Breast epithelium (tissue), 4 donors: ENCODE measurements at regions not wholly inside any gene's neighbourhood (a gene's known extent, or its start where the extent isn't known, plus 50 kb on each side); places are given as distances from the start of the nearest gene placed in this dataset.

Experiments
- DNase-seq, 2 donors: peaks; one replicate each; pipeline ENCODE4 v3.0.0-alpha.2; 2019; ENCODE audit warnings: low spot score in 2 of 2
- H3K27ac ChIP-seq, 2 donors: fragments of 200-600 bp; sonication (generic) in 1 of 2; one replicate each; pipeline ENCODE4 v1.5.1; 2016 to 2019; ENCODE audit warnings: mild to moderate bottlenecking in 1 of 2
- H3K27me3 ChIP-seq, 2 donors: fragments of 200-600 bp; sonication (generic) in 1 of 2; one replicate each; pipeline versions ENCODE4 v1.5.1 to v1.6.0; 2017 to 2019; ENCODE audit warnings: control low read depth in 1 of 2, mild to moderate bottlenecking in 1 of 2
- H3K36me3 ChIP-seq: fragments of 200-600 bp; one replicate; pipeline ENCODE4 v1.5.1; 2019
- H3K4me1 ChIP-seq, 2 donors: fragments of 200-600 bp; sonication (generic); one replicate each; pipeline ENCODE4 v1.5.1; 2016 to 2019; ENCODE audit warnings: control low read depth in 1 of 2
- H3K4me3 ChIP-seq, 3 donors: fragments of 200-600 bp; sonication (generic); 1 replicate in 2 of 3; 2 replicates in 1 of 3; pipeline ENCODE4 v1.5.1; 2016 to 2019; ENCODE audit warnings: mild to moderate bottlenecking in 3 of 3, moderate library complexity in 2 of 3
- H3K9me3 ChIP-seq, 2 donors: fragments of 200-600 bp; sonication (generic) in 1 of 2; one replicate each; pipeline ENCODE4 v1.5.1; 2016 to 2019; ENCODE audit warnings: control low read depth in 1 of 2
- CTCF ChIP-seq, 3 donors: fragments of 450-650 bp; IDR thresholded peaks; one replicate each; pipeline ENCODE4 v1.5.1; 2016 to 2017; ENCODE audit warnings: antibody characterized with exemption in 3 of 3, mild to moderate bottlenecking in 3 of 3, moderate library complexity in 3 of 3
- POLR2A ChIP-seq: fragments of 450-650 bp; IDR thresholded peaks from one replicate; pipeline ENCODE4 v1.6.1; 2016; ENCODE audit warnings: antibody characterized with exemption, mild to moderate bottlenecking, moderate library complexity
- POLR2AphosphoS5 ChIP-seq, 3 donors: sonication (generic); formaldehyde crosslinking; IDR thresholded peaks; one replicate each; pipeline ENCODE4 v1.6.1; 2017; ENCODE audit warnings: antibody characterized with exemption in 3 of 3
- intact Hi-C: fragments of 100-400 bp; cut with DNase I; formaldehyde crosslinking; loops from one replicate; pipeline ENCODE4 v1.15.1; 2023; ENCODE audit warnings: low total_unique reads

DNA sequence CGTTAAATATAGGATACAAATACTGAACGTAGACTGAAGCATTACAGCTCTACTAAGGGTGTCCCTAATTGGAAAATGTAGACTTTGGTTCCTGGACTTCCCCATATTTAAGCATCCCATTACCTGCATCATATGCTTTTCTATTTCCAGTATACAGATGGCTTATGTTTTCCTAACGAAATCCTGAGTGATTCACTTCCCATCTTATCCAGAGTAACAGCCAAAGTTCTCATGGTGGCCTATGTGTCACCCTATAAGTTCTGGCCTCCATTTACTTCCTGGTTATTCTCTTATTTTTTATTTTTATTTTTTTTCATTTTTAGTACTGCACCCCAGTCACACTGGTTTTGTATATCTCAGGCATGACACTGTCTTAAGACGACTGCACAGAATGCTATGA is 552.3 kb downstream of the PRDM9 start:
- TF ChIP-seq CTCF (IDR thresholded peaks at IDR 0.05) (no peak), POLR2A (no peak), POLR2AphosphoS5 (IDR thresholded peaks at IDR 0.05) (no peak)
- Histone ChIP-seq H3K27me3 (no peaks in the 10 kb centered on the region), H3K4me1 (no peaks in the 10 kb centered on the region), H3K27ac (no peak overlapping the region), H3K36me3 (no peaks in the 10 kb centered on the region), H3K4me3 (no peak overlapping the region), H3K9me3 (peaks cover 0 to 7% of the 10 kb centered on the region in 2 donors)
- no peak for DNase-seq
- intact Hi-C loops, result no loop called here

DNA sequence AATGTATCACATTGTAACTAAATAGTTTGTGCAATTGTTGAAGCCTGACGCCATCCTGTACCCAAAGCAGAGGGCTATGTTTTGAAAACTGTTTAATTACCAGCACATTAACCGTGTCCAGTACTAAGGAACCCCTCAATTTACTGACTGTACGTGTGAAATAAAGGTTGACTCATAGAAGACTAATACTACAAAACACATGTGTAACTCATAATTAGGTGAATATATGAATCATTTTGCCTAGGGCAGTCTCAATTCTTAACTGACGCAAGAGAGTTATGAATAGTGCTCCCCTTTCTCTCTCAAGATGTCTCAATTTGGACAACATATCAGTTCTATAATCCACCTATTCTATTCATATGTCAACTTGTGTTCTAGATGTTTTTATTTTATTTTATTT is 558.4 kb downstream of the PRDM9 start:
- TF ChIP-seq POLR2AphosphoS5 (IDR thresholded peaks at IDR 0.05), result no peak
- no peak for TF ChIP-seq POLR2A
- TF ChIP-seq CTCF (IDR thresholded peaks at IDR 0.05), result no peak
- intact Hi-C loops, result no loop called here
- no peak for DNase-seq
- H3K36me3 ChIP-seq, result no peaks in the 10 kb centered on the region
- no peak overlapping the region for H3K4me3 ChIP-seq
- no peaks in the 10 kb centered on the region for H3K4me1 ChIP-seq
- H3K9me3 ChIP-seq, result no peaks in the 10 kb centered on the region
- no peaks in the 10 kb centered on the region for H3K27me3 ChIP-seq
- H3K27ac ChIP-seq, result no peak overlapping the region

GRCh38 chr5:24067208-24067607 is 559.8 kb downstream of the PRDM9 start:
- Histone ChIP-seq H3K27ac (no peak overlapping the region), H3K27me3 (no peaks in the 10 kb centered on the region), H3K36me3 (no peaks in the 10 kb centered on the region), H3K9me3 (no peaks in the 10 kb centered on the region), H3K4me3 (no peak overlapping the region), H3K4me1 (no peaks in the 10 kb centered on the region)
- TF ChIP-seq POLR2A, result no peak
- TF ChIP-seq CTCF (IDR thresholded peaks at IDR 0.05), result no peak
- no peak for TF ChIP-seq POLR2AphosphoS5 (IDR thresholded peaks at IDR 0.05)
- intact Hi-C loops, result no loop called here
- no peak for DNase-seq

DNA sequence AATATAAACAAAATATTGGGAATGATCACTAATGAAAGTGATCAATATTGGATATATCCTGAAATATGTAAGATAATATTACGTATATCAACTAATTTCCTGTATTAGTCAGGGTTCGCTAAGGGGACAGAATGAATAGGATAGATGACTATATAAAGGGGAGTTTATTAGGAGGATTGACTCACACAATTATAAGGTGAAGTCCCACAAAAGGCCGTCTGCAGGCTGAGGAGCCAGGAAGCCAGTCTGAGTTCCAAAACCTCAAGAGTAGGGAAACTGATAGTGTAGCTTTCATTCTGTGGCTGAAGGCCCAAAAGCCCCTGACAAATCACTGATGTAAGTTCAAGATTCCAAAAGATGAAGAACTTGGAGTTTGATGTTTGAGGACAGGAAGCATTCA is 561.1 kb downstream of the PRDM9 start:
- H3K27me3 ChIP-seq, result no peaks in the 10 kb centered on the region

GRCh38 chr5:24073107-24073506 is 565.7 kb downstream of the PRDM9 start:
- no peaks in the 10 kb centered on the region for H3K27me3 ChIP-seq
- no peak for DNase-seq
- H3K27ac ChIP-seq, result no peak overlapping the region
- intact Hi-C loops, result no loop called here
- H3K9me3 ChIP-seq, result no peaks in the 10 kb centered on the region
- H3K36me3 ChIP-seq, result no peaks in the 10 kb centered on the region
- TF ChIP-seq POLR2A, result no peak
- no peak for TF ChIP-seq POLR2AphosphoS5 (IDR thresholded peaks at IDR 0.05)
- TF ChIP-seq CTCF (IDR thresholded peaks at IDR 0.05), result no peak
- no peaks in the 10 kb centered on the region for H3K4me1 ChIP-seq
- no peak overlapping the region for H3K4me3 ChIP-seq

More for the DNA sequence above, 561.1 kb downstream of the PRDM9 start:
- Histone ChIP-seq H3K4me3 (no peak overlapping the region), H3K36me3 (no peaks in the 10 kb centered on the region), H3K4me1 (no peaks in the 10 kb centered on the region), H3K27ac (no peak overlapping the region), H3K9me3 (no peaks in the 10 kb centered on the region)
- TF ChIP-seq CTCF (IDR thresholded peaks at IDR 0.05) (no peak), POLR2A (no peak), POLR2AphosphoS5 (IDR thresholded peaks at IDR 0.05) (no peak)
- no peak for DNase-seq
- intact Hi-C loops, result no loop called here
